RWPE2 (cell line): ENCODE measurements at regions not wholly inside any gene's neighbourhood (a gene's known extent, or its start where the extent isn't known, plus 50 kb on each side); places are given as distances from the start of the nearest gene placed in this dataset.

Experiments used
- ATAC-seq: fragments of 200-7000 bp; cut with Tn5 transposase; 3 replicates; pipeline ENCODE4 v1.9.1; 2021; ENCODE audit warnings: low read depth
- DNase-seq: peaks from one replicate; pipeline ENCODE4 v3.0.0-alpha.2; 2020; ENCODE audit warnings: low spot score
- H3K27ac ChIP-seq: fragments of 450-650 bp; 2 replicates; pipeline ENCODE4 v1.5.1; 2017; ENCODE audit warnings: mild to moderate bottlenecking; ENCODE audit not compliant: poor library complexity, severe bottlenecking
- H3K27me3 ChIP-seq: fragments of 250-450 bp; sonication (Bioruptor Pico); 2 replicates; pipeline ENCODE4 v1.5.1; 2021; ENCODE audit warnings: mild to moderate bottlenecking, moderate library complexity; ENCODE audit not compliant: insufficient read depth, poor library complexity, severe bottlenecking
- H3K36me3 ChIP-seq: fragments of 250-450 bp; sonication (Bioruptor Pico); 2 replicates; pipeline ENCODE4 v1.5.1; 2020; ENCODE audit warnings: low read depth, mild to moderate bottlenecking, moderate library complexity
- H3K4me1 ChIP-seq: fragments of 250-450 bp; sonication (Bioruptor Pico); 2 replicates; pipeline ENCODE4 v1.5.1; 2021; ENCODE audit warnings: mild to moderate bottlenecking, moderate library complexity; ENCODE audit not compliant: insufficient read depth, poor library complexity, severe bottlenecking
- H3K4me3 ChIP-seq: fragments of 250-450 bp; sonication (Bioruptor Pico); 2 replicates; pipeline ENCODE4 v1.5.1; 2021; ENCODE audit warnings: mild to moderate bottlenecking, moderate library complexity; ENCODE audit not compliant: severe bottlenecking
- H3K9me3 ChIP-seq: fragments of 250-450 bp; sonication (Bioruptor Pico); 2 replicates; pipeline ENCODE4 v1.5.1; 2021; ENCODE audit warnings: mild to moderate bottlenecking, moderate library complexity; ENCODE audit not compliant: severe bottlenecking
- TF ChIP-seq, protein P1 (sequence below): fragments of 450-650 bp; IDR thresholded peaks from one replicate; pipeline ENCODE4 v1.5.1; 2017; ENCODE audit warnings: mild to moderate bottlenecking, moderate library complexity; ENCODE audit not compliant: poor library complexity, severe bottlenecking

- Histone ChIP-seq H3K36me3 (no peaks in the 10 kb centered on the region), H3K4me1 (no peaks in the 10 kb centered on the region), H3K27me3 (no peaks in the 10 kb centered on the region), H3K9me3 (no peaks in the 10 kb centered on the region), H3K4me3 (no peak overlapping the region), H3K27ac (no peak overlapping the region)
- DNase-seq, result no peak
- no peak for ATAC-seq
- TF ChIP-seq, protein P1, sequence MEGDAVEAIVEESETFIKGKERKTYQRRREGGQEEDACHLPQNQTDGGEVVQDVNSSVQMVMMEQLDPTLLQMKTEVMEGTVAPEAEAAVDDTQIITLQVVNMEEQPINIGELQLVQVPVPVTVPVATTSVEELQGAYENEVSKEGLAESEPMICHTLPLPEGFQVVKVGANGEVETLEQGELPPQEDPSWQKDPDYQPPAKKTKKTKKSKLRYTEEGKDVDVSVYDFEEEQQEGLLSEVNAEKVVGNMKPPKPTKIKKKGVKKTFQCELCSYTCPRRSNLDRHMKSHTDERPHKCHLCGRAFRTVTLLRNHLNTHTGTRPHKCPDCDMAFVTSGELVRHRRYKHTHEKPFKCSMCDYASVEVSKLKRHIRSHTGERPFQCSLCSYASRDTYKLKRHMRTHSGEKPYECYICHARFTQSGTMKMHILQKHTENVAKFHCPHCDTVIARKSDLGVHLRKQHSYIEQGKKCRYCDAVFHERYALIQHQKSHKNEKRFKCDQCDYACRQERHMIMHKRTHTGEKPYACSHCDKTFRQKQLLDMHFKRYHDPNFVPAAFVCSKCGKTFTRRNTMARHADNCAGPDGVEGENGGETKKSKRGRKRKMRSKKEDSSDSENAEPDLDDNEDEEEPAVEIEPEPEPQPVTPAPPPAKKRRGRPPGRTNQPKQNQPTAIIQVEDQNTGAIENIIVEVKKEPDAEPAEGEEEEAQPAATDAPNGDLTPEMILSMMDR, result no peak
Measured at GRCh38 chr18:22322243-22322691, 95.4 kb downstream of the CTAGE1 start.

DNA sequence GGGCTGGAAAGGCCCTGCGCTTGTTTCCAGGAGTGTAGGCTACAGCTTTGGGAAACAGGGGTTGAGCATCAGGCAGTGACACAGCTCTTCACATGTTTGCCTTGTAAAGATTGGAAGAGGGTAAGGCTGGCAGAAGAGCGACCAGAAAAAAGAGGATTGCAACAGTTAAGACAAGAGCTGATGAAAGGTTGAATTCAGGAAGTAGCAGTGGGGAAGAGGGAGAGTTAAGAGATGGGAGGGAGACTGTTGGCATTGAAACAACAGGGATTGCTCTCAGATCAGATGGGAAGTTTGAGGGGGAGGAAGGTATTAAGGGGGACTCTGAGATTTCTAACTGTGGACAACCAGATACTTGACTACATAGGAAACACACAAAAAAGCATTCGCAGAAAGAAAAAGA is 96.9 kb downstream of the CTAGE1 start:
- H3K27me3 ChIP-seq, result no peaks in the 10 kb centered on the region
- no peak overlapping the region for H3K27ac ChIP-seq
- no peak overlapping the region for H3K4me3 ChIP-seq
- no peaks in the 10 kb centered on the region for H3K4me1 ChIP-seq
- DNase-seq (no peak), ATAC-seq (no peak)
- TF ChIP-seq, protein P1, result no peak
- H3K9me3 ChIP-seq, result no peaks in the 10 kb centered on the region
- H3K36me3 ChIP-seq, result no peaks in the 10 kb centered on the region

DNA sequence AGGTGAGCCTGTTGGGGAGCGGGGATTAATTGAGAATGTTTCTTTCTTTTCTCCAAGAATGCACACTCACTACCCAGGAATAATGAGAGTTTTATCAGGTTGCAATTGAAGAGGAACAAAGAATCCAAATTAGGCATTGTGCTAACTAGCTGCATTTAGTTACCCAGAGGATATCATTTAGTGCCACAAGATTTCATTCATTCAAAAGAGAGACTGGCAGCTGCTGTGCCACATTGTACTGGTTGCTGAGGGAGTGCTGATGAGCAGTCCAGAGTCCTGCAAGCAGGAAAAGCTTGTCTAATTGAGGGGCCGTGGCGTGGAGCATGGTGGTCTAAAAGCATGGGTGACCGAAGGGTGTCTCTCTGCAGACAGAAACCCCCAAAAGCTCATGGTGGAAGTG is 97.6 kb downstream of the CTAGE1 start:
- H3K9me3 ChIP-seq, result no peaks in the 10 kb centered on the region
- H3K27me3 ChIP-seq, result no peaks in the 10 kb centered on the region
- TF ChIP-seq, protein P1, result no peak
- DNase-seq (no peak), ATAC-seq (no peak)
- no peaks in the 10 kb centered on the region for H3K4me1 ChIP-seq
- no peaks in the 10 kb centered on the region for H3K36me3 ChIP-seq
- no peak overlapping the region for H3K4me3 ChIP-seq
- H3K27ac ChIP-seq, result no peak overlapping the region

- H3K27me3 ChIP-seq, result no peaks in the 10 kb centered on the region
- no peaks in the 10 kb centered on the region for H3K4me1 ChIP-seq
- ATAC-seq (no peak), DNase-seq (no peak)
- H3K9me3 ChIP-seq, result no peaks in the 10 kb centered on the region
- no peak overlapping the region for H3K27ac ChIP-seq
- H3K36me3 ChIP-seq, result no peaks in the 10 kb centered on the region
- no peak overlapping the region for H3K4me3 ChIP-seq
- TF ChIP-seq, protein P1, result no peak
Measured at GRCh38 chr18:22318745-22319407, 98.8 kb downstream of the CTAGE1 start.

GRCh38 chr18:22314420-22314819 is 103.3 kb downstream of the CTAGE1 start:
- no peaks in the 10 kb centered on the region for H3K4me1 ChIP-seq
- no peaks in the 10 kb centered on the region for H3K27me3 ChIP-seq
- TF ChIP-seq, protein P1, result no peak
- H3K36me3 ChIP-seq, result no peaks in the 10 kb centered on the region
- no peaks in the 10 kb centered on the region for H3K9me3 ChIP-seq
- peak; percentile 41; the same call in 1 of the 3 replicates for ATAC-seq
- no peak for DNase-seq
- no peak overlapping the region for H3K27ac ChIP-seq
- H3K4me3 ChIP-seq, result no peak overlapping the region
